ENCODE measurements at regions not wholly inside any gene's neighbourhood (a gene's known extent, or its start where the extent isn't known, plus 50 kb on each side); places are given as distances from the start of the nearest gene placed in this dataset.

DNA sequence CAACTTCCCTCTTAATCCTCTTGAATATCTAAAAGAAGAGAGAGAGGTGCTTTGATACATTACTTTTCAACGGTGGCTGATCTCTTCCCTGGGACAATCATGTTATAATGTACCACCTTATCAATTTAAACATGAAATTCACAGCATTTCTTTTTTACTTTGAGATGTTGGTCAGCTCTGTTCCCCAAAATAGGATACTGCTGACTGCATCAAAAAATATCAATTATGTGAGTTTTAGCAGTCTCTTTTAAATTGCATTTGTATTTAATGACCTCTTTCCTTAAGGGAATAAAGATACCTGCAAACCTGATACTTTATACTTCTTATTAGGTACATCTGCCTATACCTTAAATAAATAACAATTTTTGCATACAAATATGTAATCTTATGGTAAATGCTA is 58.4 kb upstream of the MARCHF11 start:
- TF ChIP-seq EP300 (IDR thresholded peaks at IDR 0.05) = no peak
- no peak for TF ChIP-seq HDAC2 (IDR thresholded peaks at IDR 0.05)
- no peak for TF ChIP-seq CTCF (IDR thresholded peaks at IDR 0.05)
- TF ChIP-seq TP53 (CRISPR knock-in tag; IDR thresholded peaks at IDR 0.05) = no peak
- TF ChIP-seq TFCP2L1 (CRISPR knock-in tag; IDR thresholded peaks at IDR 0.05) = no peak
- TF ChIP-seq RCOR1 (IDR thresholded peaks at IDR 0.05; ENCODE audit: low read depth, low read length) = no peak
- TF ChIP-seq, protein P1, sequence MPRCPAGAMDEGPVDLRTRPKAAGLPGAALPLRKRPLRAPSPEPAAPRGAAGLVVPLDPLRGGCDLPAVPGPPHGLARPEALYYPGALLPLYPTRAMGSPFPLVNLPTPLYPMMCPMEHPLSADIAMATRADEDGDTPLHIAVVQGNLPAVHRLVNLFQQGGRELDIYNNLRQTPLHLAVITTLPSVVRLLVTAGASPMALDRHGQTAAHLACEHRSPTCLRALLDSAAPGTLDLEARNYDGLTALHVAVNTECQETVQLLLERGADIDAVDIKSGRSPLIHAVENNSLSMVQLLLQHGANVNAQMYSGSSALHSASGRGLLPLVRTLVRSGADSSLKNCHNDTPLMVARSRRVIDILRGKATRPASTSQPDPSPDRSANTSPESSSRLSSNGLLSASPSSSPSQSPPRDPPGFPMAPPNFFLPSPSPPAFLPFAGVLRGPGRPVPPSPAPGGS (IDR thresholded peaks at IDR 0.05) = no peak
- no peak for TF ChIP-seq CHD2 (IDR thresholded peaks at IDR 0.05; ENCODE audit: low read length, partially characterized antibody)
- TF ChIP-seq BHLHE40 (IDR thresholded peaks at IDR 0.05; ENCODE audit: low read depth, low read length) = no peak
- no peak for TF ChIP-seq RAD21 (conservative IDR thresholded peaks at IDR 0.05 in 1 of 2, IDR thresholded peaks at IDR 0.05 in 1 of 2)
- no peak for TF ChIP-seq CEBPB (IDR thresholded peaks at IDR 0.05)
